ENCODE measurements at regions not wholly inside any gene's neighbourhood (a gene's known extent, or its start where the extent isn't known, plus 50 kb on each side); places are given as distances from the start of the nearest gene placed in this dataset.

DNA sequence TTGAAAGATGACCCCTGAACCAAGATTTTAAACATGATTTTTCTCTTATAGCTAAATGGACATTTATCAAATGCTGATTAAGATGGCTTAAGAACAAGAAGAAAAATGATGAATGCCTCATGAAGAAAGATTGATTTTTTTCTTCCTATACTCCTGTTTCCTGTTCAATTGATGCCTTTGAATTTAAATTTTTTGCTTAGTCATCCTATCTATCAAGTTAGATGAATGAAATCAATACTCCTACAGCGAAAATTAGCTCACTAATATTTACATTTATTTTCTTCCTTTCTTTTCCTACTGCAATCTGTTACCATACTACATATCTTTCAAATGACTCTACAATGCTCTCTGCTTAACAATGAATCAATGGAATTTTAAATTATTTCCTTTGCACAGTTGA lies 773.6 kb upstream of the DIAPH2 start (continued):
- TF ChIP-seq, protein P1, sequence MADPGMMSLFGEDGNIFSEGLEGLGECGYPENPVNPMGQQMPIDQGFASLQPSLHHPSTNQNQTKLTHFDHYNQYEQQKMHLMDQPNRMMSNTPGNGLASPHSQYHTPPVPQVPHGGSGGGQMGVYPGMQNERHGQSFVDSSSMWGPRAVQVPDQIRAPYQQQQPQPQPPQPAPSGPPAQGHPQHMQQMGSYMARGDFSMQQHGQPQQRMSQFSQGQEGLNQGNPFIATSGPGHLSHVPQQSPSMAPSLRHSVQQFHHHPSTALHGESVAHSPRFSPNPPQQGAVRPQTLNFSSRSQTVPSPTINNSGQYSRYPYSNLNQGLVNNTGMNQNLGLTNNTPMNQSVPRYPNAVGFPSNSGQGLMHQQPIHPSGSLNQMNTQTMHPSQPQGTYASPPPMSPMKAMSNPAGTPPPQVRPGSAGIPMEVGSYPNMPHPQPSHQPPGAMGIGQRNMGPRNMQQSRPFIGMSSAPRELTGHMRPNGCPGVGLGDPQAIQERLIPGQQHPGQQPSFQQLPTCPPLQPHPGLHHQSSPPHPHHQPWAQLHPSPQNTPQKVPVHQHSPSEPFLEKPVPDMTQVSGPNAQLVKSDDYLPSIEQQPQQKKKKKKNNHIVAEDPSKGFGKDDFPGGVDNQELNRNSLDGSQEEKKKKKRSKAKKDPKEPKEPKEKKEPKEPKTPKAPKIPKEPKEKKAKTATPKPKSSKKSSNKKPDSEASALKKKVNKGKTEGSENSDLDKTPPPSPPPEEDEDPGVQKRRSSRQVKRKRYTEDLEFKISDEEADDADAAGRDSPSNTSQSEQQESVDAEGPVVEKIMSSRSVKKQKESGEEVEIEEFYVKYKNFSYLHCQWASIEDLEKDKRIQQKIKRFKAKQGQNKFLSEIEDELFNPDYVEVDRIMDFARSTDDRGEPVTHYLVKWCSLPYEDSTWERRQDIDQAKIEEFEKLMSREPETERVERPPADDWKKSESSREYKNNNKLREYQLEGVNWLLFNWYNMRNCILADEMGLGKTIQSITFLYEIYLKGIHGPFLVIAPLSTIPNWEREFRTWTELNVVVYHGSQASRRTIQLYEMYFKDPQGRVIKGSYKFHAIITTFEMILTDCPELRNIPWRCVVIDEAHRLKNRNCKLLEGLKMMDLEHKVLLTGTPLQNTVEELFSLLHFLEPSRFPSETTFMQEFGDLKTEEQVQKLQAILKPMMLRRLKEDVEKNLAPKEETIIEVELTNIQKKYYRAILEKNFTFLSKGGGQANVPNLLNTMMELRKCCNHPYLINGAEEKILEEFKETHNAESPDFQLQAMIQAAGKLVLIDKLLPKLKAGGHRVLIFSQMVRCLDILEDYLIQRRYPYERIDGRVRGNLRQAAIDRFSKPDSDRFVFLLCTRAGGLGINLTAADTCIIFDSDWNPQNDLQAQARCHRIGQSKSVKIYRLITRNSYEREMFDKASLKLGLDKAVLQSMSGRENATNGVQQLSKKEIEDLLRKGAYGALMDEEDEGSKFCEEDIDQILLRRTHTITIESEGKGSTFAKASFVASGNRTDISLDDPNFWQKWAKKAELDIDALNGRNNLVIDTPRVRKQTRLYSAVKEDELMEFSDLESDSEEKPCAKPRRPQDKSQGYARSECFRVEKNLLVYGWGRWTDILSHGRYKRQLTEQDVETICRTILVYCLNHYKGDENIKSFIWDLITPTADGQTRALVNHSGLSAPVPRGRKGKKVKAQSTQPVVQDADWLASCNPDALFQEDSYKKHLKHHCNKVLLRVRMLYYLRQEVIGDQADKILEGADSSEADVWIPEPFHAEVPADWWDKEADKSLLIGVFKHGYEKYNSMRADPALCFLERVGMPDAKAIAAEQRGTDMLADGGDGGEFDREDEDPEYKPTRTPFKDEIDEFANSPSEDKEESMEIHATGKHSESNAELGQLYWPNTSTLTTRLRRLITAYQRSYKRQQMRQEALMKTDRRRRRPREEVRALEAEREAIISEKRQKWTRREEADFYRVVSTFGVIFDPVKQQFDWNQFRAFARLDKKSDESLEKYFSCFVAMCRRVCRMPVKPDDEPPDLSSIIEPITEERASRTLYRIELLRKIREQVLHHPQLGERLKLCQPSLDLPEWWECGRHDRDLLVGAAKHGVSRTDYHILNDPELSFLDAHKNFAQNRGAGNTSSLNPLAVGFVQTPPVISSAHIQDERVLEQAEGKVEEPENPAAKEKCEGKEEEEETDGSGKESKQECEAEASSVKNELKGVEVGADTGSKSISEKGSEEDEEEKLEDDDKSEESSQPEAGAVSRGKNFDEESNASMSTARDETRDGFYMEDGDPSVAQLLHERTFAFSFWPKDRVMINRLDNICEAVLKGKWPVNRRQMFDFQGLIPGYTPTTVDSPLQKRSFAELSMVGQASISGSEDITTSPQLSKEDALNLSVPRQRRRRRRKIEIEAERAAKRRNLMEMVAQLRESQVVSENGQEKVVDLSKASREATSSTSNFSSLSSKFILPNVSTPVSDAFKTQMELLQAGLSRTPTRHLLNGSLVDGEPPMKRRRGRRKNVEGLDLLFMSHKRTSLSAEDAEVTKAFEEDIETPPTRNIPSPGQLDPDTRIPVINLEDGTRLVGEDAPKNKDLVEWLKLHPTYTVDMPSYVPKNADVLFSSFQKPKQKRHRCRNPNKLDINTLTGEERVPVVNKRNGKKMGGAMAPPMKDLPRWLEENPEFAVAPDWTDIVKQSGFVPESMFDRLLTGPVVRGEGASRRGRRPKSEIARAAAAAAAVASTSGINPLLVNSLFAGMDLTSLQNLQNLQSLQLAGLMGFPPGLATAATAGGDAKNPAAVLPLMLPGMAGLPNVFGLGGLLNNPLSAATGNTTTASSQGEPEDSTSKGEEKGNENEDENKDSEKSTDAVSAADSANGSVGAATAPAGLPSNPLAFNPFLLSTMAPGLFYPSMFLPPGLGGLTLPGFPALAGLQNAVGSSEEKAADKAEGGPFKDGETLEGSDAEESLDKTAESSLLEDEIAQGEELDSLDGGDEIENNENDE (IDR thresholded peaks at IDR 0.05; ENCODE audit: insufficient replicate concordance, low read length) = no peak
- TF ChIP-seq CEBPB (IDR thresholded peaks at IDR 0.05; ENCODE audit: low read depth, low read length) (no peak), TBP (IDR thresholded peaks at IDR 0.05; ENCODE audit: low read depth, low read length) (no peak), CHD2 (IDR thresholded peaks at IDR 0.05; ENCODE audit: low read length) (no peak), CTBP2 (IDR thresholded peaks at IDR 0.05; ENCODE audit: borderline replicate concordance, insufficient read depth, insufficient read length, low read length) (no peak), EGR1 (IDR thresholded peaks at IDR 0.05; ENCODE audit: borderline replicate concordance, low read depth, low read length) (no peak), SIX5 (IDR thresholded peaks at IDR 0.05; ENCODE audit: low read depth, low read length) (no peak), PHF8 (conservative IDR thresholded peaks at IDR 0.05; ENCODE audit: low read depth, low read length) (no peak), POU5F1 (IDR thresholded peaks at IDR 0.05; ENCODE audit: low read depth, low read length) (no peak), CHD1 (IDR thresholded peaks at IDR 0.05; ENCODE audit: low read depth, low read length) (no peak), SRF (IDR thresholded peaks at IDR 0.05; ENCODE audit: low read depth, low read length) (no peak)

All from H1 (cell line).